Stimulated activated CD4-positive, alpha-beta T cell treated with anti-CD3 and anti-CD28 coated beads, Interleukin-12 subunit alpha, Interleukin-12 subunit beta, amount 100 ng/mL, for 24 hours (primary cell): ENCODE measurements at regions not wholly inside any gene's neighbourhood (a gene's known extent, or its start where the extent isn't known, plus 50 kb on each side); places are given as distances from the start of the nearest gene placed in this dataset.

Source experiments
- DNase-seq, 2 experiments: peaks; one replicate each; pipeline ENCODE4 v3.0.0-alpha.2; 2020; ENCODE audit warnings: low read depth in 2 of 2

- DNase-seq: no peak
These were observed 193.3 kb upstream of the C14orf180 start for GRCh38 chr14:104386151-104386841.

GRCh38 chr14:104387022-104388010, 192.2 kb upstream of the C14orf180 start:
- no peak for DNase-seq

- DNase-seq: no peak
These were observed 191.5 kb upstream of the C14orf180 start for GRCh38 chr14:104388011-104388521.

GRCh38 chr14:104388541-104389325, 190.8 kb upstream of the C14orf180 start:
- DNase-seq: no peak

- DNase-seq: no peak
These were observed 190.0 kb upstream of the C14orf180 start for GRCh38 chr14:104389326-104390220.

GRCh38 chr14:104390221-104390931, 189.2 kb upstream of the C14orf180 start:
- DNase-seq: no peak

- no peak for DNase-seq
These were observed 188.3 kb upstream of the C14orf180 start for GRCh38 chr14:104390941-104391901.

GRCh38 chr14:104392001-104392395, 187.6 kb upstream of the C14orf180 start:
- no peak for DNase-seq

- DNase-seq: no peak
These were observed 187.0 kb upstream of the C14orf180 start for GRCh38 chr14:104392396-104393198.

GRCh38 chr14:104393199-104393897, 186.2 kb upstream of the C14orf180 start:
- DNase-seq: no peak

GRCh38 chr14:104393898-104394381, 185.6 kb upstream of the C14orf180 start:
- DNase-seq: peak in 1 of 2 experiments; percentile 40

- DNase-seq: no peak
These were observed 185.1 kb upstream of the C14orf180 start for GRCh38 chr14:104394409-104394851.

- DNase-seq: no peak
These were observed 184.3 kb upstream of the C14orf180 start for GRCh38 chr14:104395276-104395675.

GRCh38 chr14:104395941-104396681, 183.5 kb upstream of the C14orf180 start:
- no peak for DNase-seq

GRCh38 chr14:104396682-104397470, 182.7 kb upstream of the C14orf180 start:
- DNase-seq: no peak

GRCh38 chr14:104397956-104398355, 181.6 kb upstream of the C14orf180 start:
- no peak for DNase-seq
